Activated CD4-positive, alpha-beta T cell treated with anti-CD3 and anti-CD28 coated beads for 36 hours (primary cell): ENCODE measurements at regions not wholly inside any gene's neighbourhood (a gene's known extent, or its start where the extent isn't known, plus 50 kb on each side); places are given as distances from the start of the nearest gene placed in this dataset.
"Not testable (repeated sequence)": the region's sequence is repeated elsewhere in the genome, so short reads cannot be mapped to it uniquely, and the experiment has no call there.

Experiments
- ATAC-seq: fragments of 200-7000 bp; cut with Tn5 transposase; one replicate; pipeline ENCODE4 v1.10.0; 2021; ENCODE audit warnings: mild to moderate bottlenecking, moderate library complexity
- CTCF ChIA-PET: fragments of 350-600 bp; sonication (Branson Sonifier 250); formaldehyde crosslinking; loops from one replicate; lab custom pipeline; 2021; ENCODE audit warnings: antibody characterized with exemption; lab: Charles Lee
- POLR2A ChIA-PET: fragments of 350-600 bp; sonication (Branson Sonifier 250); formaldehyde crosslinking; loops from one replicate; lab custom pipeline; 2021; ENCODE audit warnings: antibody characterized with exemption, inconsistent platforms; lab: Charles Lee
- DNase-seq: peaks from one replicate; pipeline ENCODE4 v3.0.0-alpha.2; 2020
- H3K27ac Mint-ChIP-seq: one replicate; pipeline ENCODE4 v1.8.0; 2021; ENCODE audit warnings: mixed read lengths
- H3K27me3 Mint-ChIP-seq: one replicate; pipeline ENCODE4 v1.8.0; 2021; ENCODE audit warnings: mixed read lengths
- H3K36me3 Mint-ChIP-seq: one replicate; pipeline ENCODE4 v1.8.0; 2021; ENCODE audit warnings: low read depth, mixed read lengths
- H3K4me1 Mint-ChIP-seq: one replicate; pipeline ENCODE4 v1.8.0; 2021; ENCODE audit warnings: mixed read lengths
- H3K4me3 Mint-ChIP-seq: one replicate; pipeline ENCODE4 v1.8.0; 2021; ENCODE audit warnings: mild to moderate bottlenecking, moderate library complexity, mixed read lengths
- H3K9me3 Mint-ChIP-seq: one replicate; pipeline ENCODE4 v1.8.0; 2021; ENCODE audit warnings: low read depth, mixed read lengths
- intact Hi-C, 2 experiments: fragments of 100-400 bp; cut with DNase I in 1 of 2; cut with micrococcal nuclease in 1 of 2; formaldehyde crosslinking; loops; one replicate each; pipeline versions ENCODE4 v1.14.2 to v1.15.1; 2022 to 2024; cut with DNase I, micrococcal nuclease

GRCh38 chr19:30107251-30107650, 165.2 kb downstream of the URI1 start:
- CTCF ChIA-PET: no interaction called here
- no peak for DNase-seq
- H3K9me3 Mint-ChIP-seq: no peaks in the 10 kb centered on the region

GRCh38 chr19:30109565-30109964, 167.5 kb downstream of the URI1 start:
- POLR2A ChIA-PET: no interaction called here
- Mint-ChIP-seq H3K27me3 (peaks cover 2% of the 10 kb centered on the region), H3K4me3 (no peak overlapping the region), H3K9me3 (no peaks in the 10 kb centered on the region), H3K27ac (no peak overlapping the region), H3K4me1 (no peaks in the 10 kb centered on the region), H3K36me3 (no peaks in the 10 kb centered on the region)
- intact Hi-C loops: no loop called here
- ATAC-seq (no peak), DNase-seq (no peak)
- CTCF ChIA-PET: no interaction called here

More at GRCh38 chr19:30107251-30107650, 165.2 kb downstream of the URI1 start:
- Mint-ChIP-seq H3K27me3 (peaks cover 2% of the 10 kb centered on the region), H3K4me3 (no peak overlapping the region), H3K4me1 (no peaks in the 10 kb centered on the region), H3K27ac (no peak overlapping the region), H3K36me3 (no peaks in the 10 kb centered on the region)
- intact Hi-C loops: no loop called here
- POLR2A ChIA-PET: no interaction called here
- ATAC-seq: no peak

GRCh38 chr19:30111021-30111855, 169.2 kb downstream of the URI1 start:
- intact Hi-C loops: no loop called here
- DNase-seq (no peak), ATAC-seq (no peak)
- Mint-ChIP-seq H3K4me3 (no peak overlapping the region), H3K9me3 (no peaks in the 10 kb centered on the region), H3K27me3 (peaks cover 2% of the 10 kb centered on the region), H3K27ac (no peak overlapping the region), H3K36me3 (no peaks in the 10 kb centered on the region), H3K4me1 (no peaks in the 10 kb centered on the region)
- POLR2A ChIA-PET: no interaction called here
- CTCF ChIA-PET: interaction anchor here (0.6 kb wide), 1 partner anchor 514 kb away, joined by 3 read pairs; no protein-coding TSS in a partner anchor

GRCh38 chr19:30112171-30112570, 170.1 kb downstream of the URI1 start:
- no peak overlapping the region for H3K27ac Mint-ChIP-seq
- no peaks in the 10 kb centered on the region for H3K36me3 Mint-ChIP-seq
- peaks cover 2% of the 10 kb centered on the region for H3K27me3 Mint-ChIP-seq
- ATAC-seq: no peak
- no peak overlapping the region for H3K4me3 Mint-ChIP-seq
- H3K4me1 Mint-ChIP-seq: no peaks in the 10 kb centered on the region
- POLR2A ChIA-PET: no interaction called here
- no peak for DNase-seq
- intact Hi-C loops: no loop called here
- H3K9me3 Mint-ChIP-seq: no peaks in the 10 kb centered on the region
- CTCF ChIA-PET: interaction anchor here (0.6 kb wide), 1 partner anchor 515 kb away, joined by 3 read pairs; no protein-coding TSS in a partner anchor

- DNase-seq: no peak
- CTCF ChIA-PET: no interaction called here
- Mint-ChIP-seq H3K4me3 (no peak overlapping the region), H3K4me1 (no peaks in the 10 kb centered on the region), H3K9me3 (no peaks in the 10 kb centered on the region), H3K27ac (no peak overlapping the region), H3K36me3 (no peaks in the 10 kb centered on the region), H3K27me3 (peaks cover 2% of the 10 kb centered on the region)
- POLR2A ChIA-PET: no interaction called here
- ATAC-seq: no peak
- intact Hi-C loops: no loop called here
Observed at GRCh38 chr19:30112666-30113065, 170.6 kb downstream of the URI1 start.

- POLR2A ChIA-PET: no interaction called here
- DNase-seq (no peak), ATAC-seq (no peak)
- Mint-ChIP-seq H3K4me1 (no peaks in the 10 kb centered on the region), H3K27me3 (peaks cover 2% of the 10 kb centered on the region), H3K4me3 (no peak overlapping the region), H3K27ac (no peak overlapping the region), H3K9me3 (no peaks in the 10 kb centered on the region), H3K36me3 (no peaks in the 10 kb centered on the region)
- intact Hi-C loops: no loop called here
- CTCF ChIA-PET: no interaction called here
Observed at GRCh38 chr19:30113186-30113585, 171.1 kb downstream of the URI1 start.

GRCh38 chr19:30114095-30114494, 172.1 kb downstream of the URI1 start:
- H3K27me3 Mint-ChIP-seq, H3K4me3 Mint-ChIP-seq, H3K27ac Mint-ChIP-seq, ATAC-seq, DNase-seq, H3K4me1 Mint-ChIP-seq, intact Hi-C loops, CTCF ChIA-PET, H3K9me3 Mint-ChIP-seq, H3K36me3 Mint-ChIP-seq, POLR2A ChIA-PET: not testable (repeated sequence)

- ChIA-PET CTCF (no interaction called here), POLR2A (no interaction called here)
- intact Hi-C loops: no loop called here
- peaks cover 4% of the 10 kb centered on the region for H3K27me3 Mint-ChIP-seq
- H3K4me1 Mint-ChIP-seq: no peaks in the 10 kb centered on the region
- no peaks in the 10 kb centered on the region for H3K9me3 Mint-ChIP-seq
- no peaks in the 10 kb centered on the region for H3K36me3 Mint-ChIP-seq
- no peak overlapping the region for H3K4me3 Mint-ChIP-seq
- no peak overlapping the region for H3K27ac Mint-ChIP-seq
- ATAC-seq: no peak
- DNase-seq: no peak
Observed at GRCh38 chr19:30115947-30116346, 173.9 kb downstream of the URI1 start.

- intact Hi-C loops: no loop called here
- CTCF ChIA-PET: no interaction called here
- no peak for DNase-seq
- ATAC-seq: no peak
- Mint-ChIP-seq H3K9me3 (no peaks in the 10 kb centered on the region), H3K27me3 (peaks cover 5% of the 10 kb centered on the region), H3K36me3 (no peaks in the 10 kb centered on the region), H3K4me3 (no peak overlapping the region), H3K27ac (no peak overlapping the region), H3K4me1 (no peaks in the 10 kb centered on the region)
- POLR2A ChIA-PET: no interaction called here
Observed at GRCh38 chr19:30116530-30116929, 174.5 kb downstream of the URI1 start.

- ATAC-seq (no peak), DNase-seq (no peak)
- Mint-ChIP-seq H3K27ac (no peak overlapping the region), H3K4me1 (no peaks in the 10 kb centered on the region), H3K36me3 (no peaks in the 10 kb centered on the region), H3K4me3 (no peak overlapping the region), H3K27me3 (peaks cover 5% of the 10 kb centered on the region), H3K9me3 (no peaks in the 10 kb centered on the region)
- POLR2A ChIA-PET: no interaction called here
- CTCF ChIA-PET: no interaction called here
- intact Hi-C loops: no loop called here
Observed at GRCh38 chr19:30116984-30117555, 175.0 kb downstream of the URI1 start.

- no peak overlapping the region for H3K27ac Mint-ChIP-seq
- H3K36me3 Mint-ChIP-seq: no peaks in the 10 kb centered on the region
- intact Hi-C loops: no loop called here
- H3K4me3 Mint-ChIP-seq: no peak overlapping the region
- ChIA-PET CTCF (no interaction called here), POLR2A (no interaction called here)
- peaks cover 5% of the 10 kb centered on the region for H3K27me3 Mint-ChIP-seq
- ATAC-seq: no peak
- no peak for DNase-seq
- no peaks in the 10 kb centered on the region for H3K4me1 Mint-ChIP-seq
- no peaks in the 10 kb centered on the region for H3K9me3 Mint-ChIP-seq
Observed at GRCh38 chr19:30117636-30118145, 175.7 kb downstream of the URI1 start.

- intact Hi-C loops: no loop called here
- ATAC-seq: no peak
- H3K9me3 Mint-ChIP-seq: no peaks in the 10 kb centered on the region
- H3K27me3 Mint-ChIP-seq: peaks cover 5% of the 10 kb centered on the region
- H3K4me3 Mint-ChIP-seq: no peak overlapping the region
- no peak for DNase-seq
- no peaks in the 10 kb centered on the region for H3K36me3 Mint-ChIP-seq
- CTCF ChIA-PET: no interaction called here
- H3K4me1 Mint-ChIP-seq: no peaks in the 10 kb centered on the region
- POLR2A ChIA-PET: no interaction called here
- no peak overlapping the region for H3K27ac Mint-ChIP-seq
Observed at GRCh38 chr19:30118221-30118620, 176.2 kb downstream of the URI1 start.
